GM19395 (cell line): ENCODE measurements at regions not wholly inside any gene's neighbourhood (a gene's known extent, or its start where the extent isn't known, plus 50 kb on each side); places are given as distances from the start of the nearest gene placed in this dataset.

Source experiments
- ATAC-seq: cut with Tn5 transposase; IDR thresholded peaks from one replicate; pipeline ENCODE4 v1.9.1; 2021; ENCODE audit warnings: mild to moderate bottlenecking, moderate library complexity; ENCODE audit not compliant: unreplicated experiment

GRCh38 chr6:157755746-157756411 lies 67.2 kb upstream of the SNX9 start:
- no peak for ATAC-seq

GRCh38 chr6:157756708-157757429 lies 66.2 kb upstream of the SNX9 start:
- ATAC-seq, result peak; percentile 49

- no peak for ATAC-seq
These were observed 65.3 kb upstream of the SNX9 start for GRCh38 chr6:157757430-157758403.

GRCh38 chr6:157758516-157759023 lies 64.5 kb upstream of the SNX9 start:
- no peak for ATAC-seq

GRCh38 chr6:157759028-157759427 lies 64.0 kb upstream of the SNX9 start:
- ATAC-seq, result no peak

- ATAC-seq, result no peak
These were observed 62.9 kb upstream of the SNX9 start for GRCh38 chr6:157760137-157760536.

- peak; percentile 13 for ATAC-seq
These were observed 62.3 kb upstream of the SNX9 start for GRCh38 chr6:157760589-157761330.

GRCh38 chr6:157761331-157761921 lies 61.6 kb upstream of the SNX9 start:
- peak; percentile 48 for ATAC-seq

GRCh38 chr6:157761926-157762325 lies 61.1 kb upstream of the SNX9 start:
- ATAC-seq, result no peak

GRCh38 chr6:157762636-157763035 lies 60.4 kb upstream of the SNX9 start:
- no peak for ATAC-seq

- ATAC-seq, result no peak
These were observed 59.7 kb upstream of the SNX9 start for GRCh38 chr6:157763129-157763903.

- no peak for ATAC-seq
These were observed 59.2 kb upstream of the SNX9 start for GRCh38 chr6:157763904-157764177.

- peak; percentile 58 for ATAC-seq
These were observed 58.6 kb upstream of the SNX9 start for GRCh38 chr6:157764178-157765068.

- no peak for ATAC-seq
These were observed 55.9 kb upstream of the SNX9 start for GRCh38 chr6:157766901-157767774.

- ATAC-seq, result no peak
These were observed 55.3 kb upstream of the SNX9 start for GRCh38 chr6:157767775-157768156.

- ATAC-seq, result no peak
These were observed 54.7 kb upstream of the SNX9 start for GRCh38 chr6:157768304-157768703.

- no peak for ATAC-seq
These were observed 54.0 kb upstream of the SNX9 start for GRCh38 chr6:157768863-157769551.
